ENCODE measurements at regions not wholly inside any gene's neighbourhood (a gene's known extent, or its start where the extent isn't known, plus 50 kb on each side); places are given as distances from the start of the nearest gene placed in this dataset.
"Not testable (repeated sequence)": the region's sequence is repeated elsewhere in the genome, so short reads cannot be mapped to it uniquely, and the experiment has no call there.

- TF ChIP-seq ATF2 (CRISPR knock-in tag; IDR thresholded peaks at IDR 0.05; ENCODE audit: borderline replicate concordance, low read depth) (no peak), NR2C2 (CRISPR knock-in tag; IDR thresholded peaks at IDR 0.05) (no peak), ZNF121 (CRISPR knock-in tag; IDR thresholded peaks at IDR 0.05) (no peak)
Observed at GRCh38 chr20:11993886-11994461, 76.3 kb downstream of the BTBD3 start (continued).

- H3K4me3 Mint-ChIP-seq: no peak overlapping the region
- no peak for DNase-seq (ENCODE audit: low spot score)
- H3K4me1 Mint-ChIP-seq: peaks cover 25% of the 10 kb centered on the region
- ChIA-PET CTCF (interaction anchor here (1.2 to 1.6 kb wide), 2 partner anchors 16 to 17 kb away, joined by 5 to 9 read pairs; no protein-coding TSS in a partner anchor), POLR2A (no interaction called here)
- no peak for ATAC-seq
- TF ChIP-seq FOXP4 (CRISPR knock-in tag; IDR thresholded peaks at IDR 0.05) (no peak), TP53 (CRISPR knock-in tag; IDR thresholded peaks at IDR 0.05) (no peak), E2F1 (CRISPR knock-in tag; IDR thresholded peaks at IDR 0.05) (no peak), USF1 (CRISPR knock-in tag; IDR thresholded peaks at IDR 0.05) (no peak)
- H3K9me3 Mint-ChIP-seq: peaks cover 8% of the 10 kb centered on the region
- H3K27ac Mint-ChIP-seq: no peak overlapping the region
- 0 out of 2 replicates have a peak, but pooled peaks cover 3% of the 10 kb centered on the region for H3K36me3 Mint-ChIP-seq
- no peaks in the 10 kb centered on the region for H3K27me3 Mint-ChIP-seq (ENCODE audit: low read depth)
Observed at GRCh38 chr20:11995805-11996567, 78.3 kb downstream of the BTBD3 start.

- ATAC-seq; H3K27ac Mint-ChIP-seq; POLR2A ChIA-PET; H3K4me3 Mint-ChIP-seq; H3K36me3 Mint-ChIP-seq; DNase-seq (ENCODE audit: low spot score); H3K27me3 Mint-ChIP-seq (ENCODE audit: low read depth); CTCF ChIA-PET: not testable (repeated sequence)
- peaks cover 20% of the 10 kb centered on the region for H3K9me3 Mint-ChIP-seq
- peaks cover 14% of the 10 kb centered on the region for H3K4me1 Mint-ChIP-seq
Observed at GRCh38 chr20:12004776-12005175, 87.1 kb downstream of the BTBD3 start.

- peak; percentile 65 for DNase-seq (ENCODE audit: low spot score)
- peak; percentile 99 for ATAC-seq
Observed at GRCh38 chr20:12012241-12013222, 94.8 kb downstream of the BTBD3 start.

More at GRCh38 chr20:12012241-12013222, 94.8 kb downstream of the BTBD3 start:
- Mint-ChIP-seq H3K36me3 (no peaks in the 10 kb centered on the region), H3K4me1 (peaks cover 18% of the 10 kb centered on the region), H3K4me3 (no peak overlapping the region), H3K9me3 (no peaks in the 10 kb centered on the region; the same call in 1 of the 2 replicates), H3K27me3 (ENCODE audit: low read depth) (no peaks in the 10 kb centered on the region), H3K27ac (no peak overlapping the region; the same call in 1 of the 2 replicates)
- ChIA-PET CTCF (interaction anchor here (0.5 to 2.2 kb wide), 60 partner anchors 8 to 585 kb away, joined by 3 to 30 read pairs (median 4); no protein-coding TSS in a partner anchor), POLR2A (no interaction called here)
- TF ChIP-seq RORB (CRISPR knock-in tag; IDR thresholded peaks at IDR 0.05): no peak
- TF ChIP-seq CTCF (IDR thresholded peaks at IDR 0.05): peak; percentile 92
- no peak for TF ChIP-seq JAZF1 (CRISPR knock-in tag; IDR thresholded peaks at IDR 0.05)
- TF ChIP-seq MXD4 (CRISPR knock-in tag; IDR thresholded peaks at IDR 0.05; ENCODE audit: borderline replicate concordance): no peak
- TF ChIP-seq FOXP4 (CRISPR knock-in tag; IDR thresholded peaks at IDR 0.05): no peak

Measured in WTC11 (cell line).